ENCODE measurements at regions not wholly inside any gene's neighbourhood (a gene's known extent, or its start where the extent isn't known, plus 50 kb on each side); places are given as distances from the start of the nearest gene placed in this dataset.
"Not testable (repeated sequence)": the region's sequence is repeated elsewhere in the genome, so short reads cannot be mapped to it uniquely, and the experiment has no call there.

GRCh38 chrX:109036624-109037023, 300.3 kb upstream of the IRS4 start:
- no peak overlapping the region for H3K4me3 Mint-ChIP-seq
- no peaks in the 10 kb centered on the region for H3K27me3 Mint-ChIP-seq (ENCODE audit: low read depth)
- no peaks in the 10 kb centered on the region for H3K36me3 Mint-ChIP-seq
- H3K27ac Mint-ChIP-seq: no peak overlapping the region
- TF ChIP-seq, protein P1, sequence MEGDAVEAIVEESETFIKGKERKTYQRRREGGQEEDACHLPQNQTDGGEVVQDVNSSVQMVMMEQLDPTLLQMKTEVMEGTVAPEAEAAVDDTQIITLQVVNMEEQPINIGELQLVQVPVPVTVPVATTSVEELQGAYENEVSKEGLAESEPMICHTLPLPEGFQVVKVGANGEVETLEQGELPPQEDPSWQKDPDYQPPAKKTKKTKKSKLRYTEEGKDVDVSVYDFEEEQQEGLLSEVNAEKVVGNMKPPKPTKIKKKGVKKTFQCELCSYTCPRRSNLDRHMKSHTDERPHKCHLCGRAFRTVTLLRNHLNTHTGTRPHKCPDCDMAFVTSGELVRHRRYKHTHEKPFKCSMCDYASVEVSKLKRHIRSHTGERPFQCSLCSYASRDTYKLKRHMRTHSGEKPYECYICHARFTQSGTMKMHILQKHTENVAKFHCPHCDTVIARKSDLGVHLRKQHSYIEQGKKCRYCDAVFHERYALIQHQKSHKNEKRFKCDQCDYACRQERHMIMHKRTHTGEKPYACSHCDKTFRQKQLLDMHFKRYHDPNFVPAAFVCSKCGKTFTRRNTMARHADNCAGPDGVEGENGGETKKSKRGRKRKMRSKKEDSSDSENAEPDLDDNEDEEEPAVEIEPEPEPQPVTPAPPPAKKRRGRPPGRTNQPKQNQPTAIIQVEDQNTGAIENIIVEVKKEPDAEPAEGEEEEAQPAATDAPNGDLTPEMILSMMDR (IDR thresholded peaks at IDR 0.05; ENCODE audit: unreplicated experiment): no peak
- H3K9me3 Mint-ChIP-seq: peaks cover 13% of the 10 kb centered on the region
- peaks cover 6% of the 10 kb centered on the region for H3K4me1 Mint-ChIP-seq
- DNase-seq (ENCODE audit: low spot score in 2 of 2, unreplicated experiment in 2 of 2): no peak

- no peak for DNase-seq (ENCODE audit: low spot score in 2 of 2, unreplicated experiment in 2 of 2)
- peaks cover 18% of the 10 kb centered on the region for H3K9me3 Mint-ChIP-seq
- TF ChIP-seq, protein P1 (IDR thresholded peaks at IDR 0.05; ENCODE audit: unreplicated experiment): no peak
- no peaks in the 10 kb centered on the region for H3K36me3 Mint-ChIP-seq
- no peaks in the 10 kb centered on the region for H3K4me1 Mint-ChIP-seq
- H3K4me3 Mint-ChIP-seq: no peak overlapping the region
- no peaks in the 10 kb centered on the region for H3K27me3 Mint-ChIP-seq (ENCODE audit: low read depth)
- H3K27ac Mint-ChIP-seq: no peak overlapping the region
Measured at GRCh38 chrX:108993909-108994308, 257.5 kb upstream of the IRS4 start.

GRCh38 chrX:108972899-108973298, 236.5 kb upstream of the IRS4 start:
- H3K27ac Mint-ChIP-seq; DNase-seq (ENCODE audit: low spot score in 2 of 2, unreplicated experiment in 2 of 2); H3K4me1 Mint-ChIP-seq; H3K4me3 Mint-ChIP-seq; H3K27me3 Mint-ChIP-seq (ENCODE audit: low read depth); H3K36me3 Mint-ChIP-seq: not testable (repeated sequence)
- peaks cover 17% of the 10 kb centered on the region for H3K9me3 Mint-ChIP-seq

GRCh38 chrX:108947205-108947604, 210.8 kb upstream of the IRS4 start:
- Mint-ChIP-seq H3K4me3 (no peak overlapping the region), H3K36me3 (no peaks in the 10 kb centered on the region), H3K4me1 (no peaks in the 10 kb centered on the region), H3K9me3 (peaks cover under 1% of the 10 kb centered on the region), H3K27me3 (ENCODE audit: low read depth) (no peaks in the 10 kb centered on the region), H3K27ac (no peak overlapping the region)
- TF ChIP-seq, protein P1 (IDR thresholded peaks at IDR 0.05; ENCODE audit: unreplicated experiment): no peak
- DNase-seq (ENCODE audit: low spot score in 2 of 2, unreplicated experiment in 2 of 2): no peak

DNA sequence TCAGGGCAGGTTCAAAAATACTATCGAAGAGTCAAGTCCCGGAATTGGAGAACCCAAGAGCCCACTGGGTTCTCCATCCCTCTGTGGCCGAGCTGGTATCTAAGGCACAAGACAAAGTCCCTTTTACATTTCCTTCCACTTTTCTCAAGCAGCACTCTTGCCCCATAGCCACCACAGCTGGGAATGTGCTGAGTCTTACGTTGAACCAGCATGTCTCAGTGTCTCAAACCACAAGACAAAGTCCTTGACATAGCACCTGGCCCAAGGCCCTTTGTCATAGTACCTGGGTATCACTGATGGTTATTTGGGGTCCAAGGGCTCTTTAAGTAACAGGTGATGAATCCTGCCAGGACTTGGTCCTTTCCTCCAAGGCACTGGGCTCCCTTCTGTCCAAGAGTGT, 210.2 kb upstream of the IRS4 start:
- TF ChIP-seq, protein P1 (IDR thresholded peaks at IDR 0.05; ENCODE audit: unreplicated experiment): no peak
- Mint-ChIP-seq H3K36me3 (no peaks in the 10 kb centered on the region), H3K4me1 (no peaks in the 10 kb centered on the region), H3K9me3 (peaks cover 7% of the 10 kb centered on the region), H3K27ac (no peak overlapping the region), H3K27me3 (ENCODE audit: low read depth) (no peaks in the 10 kb centered on the region), H3K4me3 (no peak overlapping the region)
- no peak for DNase-seq (ENCODE audit: low spot score in 2 of 2, unreplicated experiment in 2 of 2)

DNA sequence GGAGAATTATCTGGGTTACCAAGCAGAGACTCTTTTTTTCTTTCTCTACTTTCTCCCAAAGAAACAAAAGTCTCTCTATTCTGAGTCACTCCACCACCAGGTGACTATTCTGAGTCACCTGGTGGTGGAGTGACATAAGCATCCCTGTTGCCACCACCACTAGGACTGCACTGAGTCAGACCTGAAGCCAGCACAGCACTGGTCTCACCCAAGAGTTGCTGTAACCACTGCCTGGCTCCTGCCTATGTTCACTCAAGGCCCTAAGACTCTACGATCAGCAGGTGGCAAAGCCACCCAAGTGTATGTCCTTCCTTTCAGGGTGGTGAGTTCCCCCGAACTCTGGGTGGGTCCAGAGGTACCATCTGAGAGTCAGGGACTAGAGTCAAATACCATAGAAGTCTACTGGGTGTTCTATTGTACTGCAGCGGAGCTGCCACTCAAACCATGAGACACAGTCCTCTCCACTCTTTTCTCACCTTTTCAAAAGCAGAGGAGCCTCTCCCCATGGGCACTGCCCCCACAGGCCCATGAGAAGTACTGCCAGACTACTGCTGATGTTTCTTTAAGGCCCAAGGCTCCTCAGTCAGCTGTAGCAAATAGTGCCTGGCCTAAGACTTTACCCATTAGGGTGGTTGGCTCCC, 209.6 kb upstream of the IRS4 start:
- Mint-ChIP-seq H3K27ac (no peak overlapping the region), H3K9me3 (peaks cover 12% of the 10 kb centered on the region), H3K27me3 (ENCODE audit: low read depth) (no peaks in the 10 kb centered on the region), H3K36me3 (no peaks in the 10 kb centered on the region), H3K4me1 (no peaks in the 10 kb centered on the region), H3K4me3 (no peak overlapping the region)
- DNase-seq (ENCODE audit: low spot score in 2 of 2, unreplicated experiment in 2 of 2): no peak
- TF ChIP-seq, protein P1 (IDR thresholded peaks at IDR 0.05; ENCODE audit: unreplicated experiment): no peak

Data from mesothelial cell of epicardium (in vitro differentiated cells).